COLO668 (cell line): ENCODE measurements at regions not wholly inside any gene's neighbourhood (a gene's known extent, or its start where the extent isn't known, plus 50 kb on each side); places are given as distances from the start of the nearest gene placed in this dataset.
A peak's percentile ranks its signal among the peaks of the same experiment; 100 is the strongest.

ENCODE experiments used
- DNase-seq: peaks from one replicate; lab custom pipeline; 2025; ENCODE audit not compliant: unreplicated experiment; lab: John Stamatoyannopoulos, UW

DNA sequence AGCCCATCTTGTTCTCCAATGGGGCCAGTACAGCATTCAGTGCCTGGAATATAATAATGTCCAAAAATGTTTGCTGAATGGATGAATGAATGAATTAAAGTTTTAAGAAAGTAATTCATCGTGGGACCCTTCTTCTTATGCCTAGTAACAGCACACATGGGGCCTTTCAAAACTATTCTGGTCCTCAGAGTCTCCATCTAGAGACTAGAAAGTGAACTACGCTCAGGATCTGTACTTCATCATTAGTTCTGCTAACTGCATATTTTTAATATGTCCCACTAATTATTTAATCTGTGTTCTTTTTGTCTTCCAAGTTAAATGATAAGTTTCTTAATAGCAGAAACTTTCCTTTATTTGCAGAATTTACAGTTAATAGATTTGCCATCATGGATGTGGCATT, 172.5 kb downstream of the SMAD2 start:
- DNase-seq = no peak

DNA sequence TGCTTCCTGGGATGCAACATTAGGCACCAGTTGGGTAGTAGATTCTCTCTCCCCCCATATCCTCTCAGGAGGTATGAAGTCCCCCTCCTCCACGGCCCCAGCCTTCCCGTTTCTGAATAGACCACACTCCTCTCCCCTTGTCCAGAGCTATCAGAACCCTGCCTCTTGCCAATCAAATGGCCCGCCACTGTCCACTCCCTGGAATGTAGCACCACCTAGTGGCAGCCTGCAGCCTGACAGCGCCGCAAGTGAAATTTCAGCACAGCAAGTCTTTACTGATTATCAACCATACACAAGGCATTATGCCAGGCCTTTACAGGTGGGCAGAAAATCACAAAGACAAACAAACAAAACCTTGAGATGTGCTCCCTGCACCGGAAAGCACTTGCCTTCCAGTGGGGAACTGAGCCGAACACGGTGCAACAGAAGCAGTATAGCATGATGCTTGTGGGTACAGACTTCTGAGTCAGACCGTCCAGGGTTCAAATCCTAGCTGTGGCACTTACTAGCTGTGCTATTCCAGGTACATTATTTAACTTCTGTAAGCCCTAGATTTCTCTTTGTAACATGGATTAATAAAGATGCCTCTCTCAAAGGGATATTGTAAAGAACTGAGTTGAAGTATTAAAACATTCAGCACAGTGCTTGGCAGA, 174.0 kb downstream of the SMAD2 start:
- DNase-seq = peak; percentile 54

DNA sequence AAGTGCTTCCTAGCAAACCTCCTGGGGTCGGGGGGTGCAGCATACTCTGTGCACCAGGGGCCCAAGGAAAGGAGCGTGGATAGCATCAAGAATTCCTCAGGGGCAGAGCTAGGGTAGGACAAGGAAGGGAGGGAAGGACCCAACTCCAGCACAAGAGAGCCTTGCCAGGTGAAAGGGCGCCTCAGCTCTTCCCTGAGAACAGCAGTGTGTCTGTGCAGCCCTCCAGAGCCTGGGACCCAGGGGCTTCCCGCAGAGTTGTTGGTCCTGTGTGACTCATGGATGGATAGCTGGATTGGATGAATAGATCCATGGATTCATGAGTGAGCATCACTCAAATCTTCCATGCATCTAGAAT, 175.4 kb downstream of the SMAD2 start:
- no peak for DNase-seq

DNA sequence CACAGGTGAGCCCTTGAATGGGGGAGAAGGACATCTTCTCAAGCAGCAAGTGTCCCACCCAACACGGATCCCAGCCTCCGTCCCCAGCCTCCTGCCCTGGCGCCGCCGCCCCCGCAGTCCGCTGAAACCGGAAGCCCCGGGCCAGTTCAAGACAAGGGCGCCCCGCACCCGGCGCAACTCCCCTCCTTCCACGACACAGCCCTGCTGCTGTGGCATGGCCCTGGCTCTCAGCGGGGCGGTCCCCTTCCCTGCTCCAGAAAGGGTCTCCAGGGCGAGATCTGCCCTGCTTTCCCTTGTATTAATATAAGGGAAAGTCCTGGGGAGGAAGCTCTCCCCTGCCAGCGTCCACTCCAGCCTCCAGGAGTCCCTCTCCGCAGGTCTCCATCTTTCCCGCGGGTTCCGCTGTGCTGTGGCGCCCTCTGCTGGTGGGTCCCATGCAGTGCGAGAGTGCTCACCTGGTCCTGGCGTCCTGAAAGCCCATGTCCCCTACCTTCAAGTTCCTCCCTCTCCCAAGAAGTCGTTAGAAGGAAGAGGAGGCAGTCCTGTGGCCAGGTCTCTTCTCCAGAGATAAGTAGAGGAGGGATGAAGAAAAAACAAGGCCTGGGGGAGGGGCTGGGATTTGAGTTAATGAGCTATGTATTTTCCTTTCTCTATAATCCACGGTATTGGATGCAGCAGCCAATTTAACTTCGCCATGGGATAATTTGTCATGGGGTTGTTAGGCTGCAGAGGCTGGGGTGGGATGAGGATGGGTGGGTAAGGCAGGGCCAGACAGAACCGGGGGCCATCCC, 176.0 kb downstream of the SMAD2 start:
- peak; percentile 46 for DNase-seq

DNA sequence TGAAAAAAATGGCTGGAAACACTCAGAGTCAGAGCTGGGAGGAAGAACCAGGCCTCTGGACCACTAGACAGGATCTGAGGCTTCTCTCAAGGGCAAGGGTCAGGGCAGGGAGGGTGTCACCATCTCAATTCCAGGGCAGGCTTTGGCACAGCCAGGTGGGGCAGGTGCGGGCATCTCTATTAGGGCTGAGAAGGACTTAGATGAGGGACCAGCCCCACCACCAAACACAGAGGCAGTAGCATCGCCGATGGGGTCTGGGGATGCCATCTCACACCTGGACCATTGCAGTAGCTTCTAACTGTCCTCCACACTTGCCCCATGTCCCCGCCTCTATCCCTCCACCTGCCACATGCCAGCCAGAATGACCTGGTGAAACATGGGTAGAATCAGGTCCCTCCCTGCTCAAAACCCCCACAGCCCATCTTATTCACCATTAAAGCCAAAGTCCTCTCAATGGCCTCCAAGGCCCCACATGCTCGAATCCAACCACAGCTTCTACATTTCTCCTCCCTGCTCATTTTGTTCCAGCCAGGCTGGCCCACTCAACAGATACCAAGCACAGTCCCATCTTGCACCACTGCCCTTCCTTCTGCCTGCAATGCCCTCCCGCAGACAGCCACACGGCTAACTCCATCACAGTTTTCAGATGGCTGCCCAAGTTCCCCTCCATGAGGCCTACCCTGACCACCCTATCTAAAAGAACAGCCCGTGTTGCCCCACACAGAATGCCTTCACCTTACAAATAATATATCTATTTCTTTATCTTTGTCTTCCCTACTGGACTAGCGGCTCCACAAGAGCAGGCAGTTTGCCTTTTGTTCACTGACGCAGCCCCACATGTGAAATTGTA, 177.4 kb downstream of the SMAD2 start:
- DNase-seq = no peak

DNA sequence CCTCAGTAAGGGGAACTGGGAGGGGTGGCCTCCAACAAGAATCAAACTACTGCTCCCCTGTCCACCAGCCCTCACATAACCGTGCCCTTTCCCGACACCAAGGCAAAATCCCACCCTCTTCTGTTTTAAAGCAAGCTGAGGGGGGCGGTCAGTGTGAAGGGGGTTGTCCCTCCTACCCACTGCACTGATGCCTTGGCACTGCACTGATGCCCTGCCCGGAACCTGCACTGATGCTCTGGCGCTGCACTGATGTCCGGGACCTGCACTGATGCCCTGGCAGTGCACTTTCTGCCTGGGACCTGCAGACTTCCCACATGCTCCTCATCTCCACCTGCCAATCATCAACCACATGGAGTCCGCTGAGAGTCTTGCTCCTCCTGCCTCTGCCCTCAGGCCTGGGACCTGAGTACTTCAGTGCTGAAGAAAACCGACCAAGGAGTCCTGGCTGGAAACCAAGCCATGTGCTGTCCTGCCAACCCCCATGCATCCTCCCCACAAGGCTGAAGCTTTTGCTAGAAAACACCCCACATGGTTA, 179.5 kb downstream of the SMAD2 start:
- no peak for DNase-seq

DNA sequence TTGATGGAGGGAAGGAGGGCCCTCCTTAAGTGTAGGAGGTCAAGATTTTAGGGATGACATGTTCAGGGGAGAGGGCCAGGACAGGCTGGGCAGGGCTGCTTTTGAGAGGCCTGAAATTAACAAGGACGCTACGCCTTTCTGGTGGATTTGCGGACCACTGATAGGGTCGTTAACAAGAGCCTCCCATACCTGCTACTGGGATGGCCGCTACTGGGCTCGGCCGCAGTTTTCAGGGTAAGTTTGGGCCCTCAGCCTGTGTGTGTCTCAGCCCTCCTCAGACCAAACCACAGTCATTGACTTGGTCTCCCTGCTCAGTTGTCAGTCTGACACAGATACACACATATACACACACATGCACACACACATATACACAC, 180.9 kb downstream of the SMAD2 start:
- no peak for DNase-seq

DNA sequence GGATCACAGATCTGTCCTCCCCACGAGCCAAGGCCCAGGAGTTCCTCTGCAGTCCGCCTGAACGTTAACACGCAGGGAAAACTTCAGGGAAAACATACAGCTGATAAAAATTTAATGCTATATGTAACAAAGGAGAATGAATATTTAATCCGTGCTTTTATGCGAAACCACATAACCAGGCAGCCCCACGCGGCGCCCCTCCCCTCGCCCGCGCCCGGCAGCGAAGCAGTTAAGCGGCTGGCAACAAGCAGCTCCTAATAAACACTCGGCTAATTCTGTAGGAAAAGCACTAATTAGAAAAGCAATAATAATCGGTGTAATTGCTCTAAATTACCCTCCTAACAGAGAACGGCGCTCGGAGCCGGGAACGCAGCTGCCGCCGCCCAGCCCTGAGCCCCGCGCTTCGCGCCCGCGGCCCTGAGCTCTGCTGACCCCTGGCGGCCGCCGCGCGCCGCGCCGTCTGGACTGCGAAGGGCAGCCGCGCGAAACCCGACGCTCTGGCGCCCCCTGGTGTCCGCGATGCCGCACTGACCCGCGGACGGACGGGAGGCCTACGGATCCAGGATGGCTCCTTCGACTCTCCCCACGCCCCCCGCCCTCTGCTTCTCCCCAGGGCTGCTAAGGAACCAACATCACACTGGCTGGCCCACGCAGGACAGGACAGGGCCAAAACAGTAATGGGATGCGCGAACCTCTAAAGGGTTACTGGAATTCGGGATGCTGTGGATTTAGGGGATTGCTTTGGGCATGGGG, 181.4 kb downstream of the SMAD2 start:
- peak; percentile 82 for DNase-seq

DNA sequence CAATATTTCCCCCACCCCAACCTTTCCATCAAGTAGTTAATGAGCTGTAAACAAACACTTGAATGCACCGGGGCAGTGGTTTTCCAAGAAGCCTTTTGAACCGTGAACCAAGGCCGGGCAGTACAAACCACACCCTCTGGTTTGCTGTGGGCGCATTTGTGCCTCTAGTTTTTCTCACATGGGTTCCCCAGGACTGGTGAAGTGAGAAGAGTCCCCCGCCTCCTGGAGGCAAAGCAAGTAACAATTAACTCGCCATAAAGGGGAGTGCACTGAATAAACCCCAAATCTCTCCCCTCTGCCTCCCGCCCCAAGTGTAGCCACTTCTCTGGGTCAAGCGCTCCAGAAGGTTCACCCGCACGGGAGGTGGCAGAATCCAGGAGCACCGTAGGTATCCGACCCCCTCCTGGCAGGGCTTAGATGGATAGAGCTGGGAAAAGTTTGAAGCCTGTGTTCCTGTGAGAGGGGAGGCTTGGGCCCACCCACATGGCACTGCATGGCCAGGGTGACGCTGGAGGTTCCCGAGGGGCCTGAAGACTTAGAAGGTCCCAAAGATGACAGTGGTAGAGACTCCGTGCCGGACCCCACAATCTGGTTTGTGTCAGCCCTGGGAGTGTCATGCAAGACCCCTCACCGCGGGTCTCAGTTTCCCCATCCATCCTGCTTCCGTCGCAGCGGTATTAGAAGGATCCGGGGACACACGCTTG, 182.2 kb downstream of the SMAD2 start:
- DNase-seq = no peak

DNA sequence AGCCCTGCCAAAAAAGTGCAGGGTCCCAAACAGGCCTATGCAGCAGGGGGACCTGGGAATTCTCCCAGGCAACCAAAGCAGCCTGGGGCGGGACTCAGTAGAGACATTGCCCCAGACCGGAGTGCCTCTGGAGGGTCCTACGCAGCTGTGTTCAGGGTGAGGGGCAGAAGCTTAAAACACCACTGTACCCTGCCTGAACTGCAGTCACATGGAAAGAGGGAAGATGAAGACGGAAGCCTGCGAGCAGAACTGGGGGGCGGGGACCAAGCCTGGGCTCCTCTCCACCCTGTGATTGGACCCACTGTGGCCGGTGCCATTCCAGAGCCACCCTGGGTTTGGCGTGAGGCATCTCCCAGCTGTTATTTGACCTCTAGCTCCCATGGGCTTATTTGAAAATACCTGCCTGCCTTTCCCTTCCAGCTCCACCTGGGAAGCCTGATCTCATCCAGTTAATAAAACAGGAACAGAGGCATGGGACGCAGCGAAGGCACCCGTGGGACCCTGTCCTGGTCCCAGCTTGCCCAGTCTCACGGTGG, 183.1 kb downstream of the SMAD2 start:
- no peak for DNase-seq

DNA sequence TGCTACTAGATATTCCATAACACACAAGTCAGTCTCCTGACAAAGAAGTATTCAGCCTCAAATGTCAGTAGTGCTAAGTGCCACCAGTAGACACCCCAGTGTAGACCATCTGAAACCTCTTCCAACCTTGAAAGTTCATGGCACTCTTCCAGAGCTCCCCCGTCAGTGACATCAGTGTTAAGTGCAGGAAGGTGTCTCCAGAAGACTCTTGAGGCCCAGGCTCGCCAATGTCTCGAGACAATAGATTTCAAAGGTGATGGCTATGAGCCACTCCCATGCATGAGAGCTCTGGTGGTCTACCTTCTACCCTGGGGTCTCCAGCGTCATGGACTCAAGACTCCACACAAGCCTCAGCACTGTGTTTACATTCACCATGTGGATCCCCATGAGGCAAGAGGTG, 183.8 kb downstream of the SMAD2 start:
- DNase-seq = no peak

DNA sequence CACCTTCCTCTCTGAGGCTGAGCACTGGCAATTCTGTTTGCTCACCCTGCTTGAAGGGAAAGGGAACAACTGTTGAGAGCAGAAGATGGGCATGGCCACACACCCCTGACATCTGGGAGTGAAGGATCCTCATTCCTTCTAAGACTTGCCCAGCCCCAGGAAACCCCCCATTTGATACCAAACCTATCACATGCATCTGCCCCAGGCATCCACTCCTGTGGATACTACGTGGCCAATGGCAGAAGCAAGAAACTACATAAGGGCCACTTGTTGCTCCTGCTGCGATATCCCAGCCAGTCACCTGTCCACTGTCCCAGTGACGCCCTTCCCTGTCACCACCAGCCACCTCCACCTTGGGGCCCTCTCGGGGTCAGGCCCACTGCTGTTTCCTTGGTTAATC, 185.2 kb downstream of the SMAD2 start:
- no peak for DNase-seq

DNA sequence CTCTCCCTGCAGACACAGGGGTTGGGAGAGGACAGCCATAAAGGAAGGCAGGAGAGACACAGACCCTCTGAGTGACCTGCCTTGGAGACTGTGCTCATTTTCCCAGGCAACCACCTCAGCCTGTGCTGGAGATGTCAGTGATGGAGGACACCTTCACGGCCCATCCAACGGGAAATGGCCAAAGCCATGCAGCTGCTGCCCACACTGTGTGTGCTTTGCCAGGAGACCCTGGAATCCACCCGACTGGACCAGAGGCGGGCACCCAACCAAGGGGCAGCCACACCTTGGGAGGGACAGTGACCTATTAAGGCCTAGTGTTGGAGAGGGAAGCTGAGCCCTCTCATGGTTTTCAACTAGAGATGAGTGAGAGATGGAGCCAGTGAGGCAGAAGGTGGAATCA, 192.5 kb downstream of the SMAD2 start:
- DNase-seq = no peak

DNA sequence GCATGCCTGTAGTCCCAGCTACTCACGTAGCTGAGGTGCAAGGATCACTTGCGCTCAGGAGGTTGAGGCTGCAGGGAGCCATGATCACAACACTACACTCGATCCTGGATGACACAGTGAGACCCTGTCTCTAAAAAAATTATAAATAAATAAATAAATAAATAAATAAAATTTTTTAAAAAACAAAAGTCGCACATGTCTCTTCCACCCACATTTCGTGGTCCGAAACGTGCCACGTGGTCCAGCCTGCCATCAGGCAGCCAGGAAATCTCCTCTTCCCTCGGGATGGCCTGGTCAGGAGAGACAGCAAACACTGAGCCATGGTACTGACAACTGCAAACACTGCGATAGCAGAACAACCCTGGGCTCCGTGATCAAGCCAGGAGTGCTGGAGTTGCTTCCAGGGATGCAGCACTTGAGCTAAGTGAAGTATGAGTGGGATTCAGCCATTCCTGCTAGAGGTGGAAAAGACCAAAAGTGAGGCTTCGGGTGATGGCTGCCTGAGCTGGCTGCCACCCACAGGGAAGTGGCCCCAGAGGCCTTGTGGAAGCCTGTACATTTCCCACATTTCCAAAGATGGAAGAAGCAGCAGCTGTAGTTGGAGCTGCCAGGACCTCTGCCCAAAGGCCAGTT, 193.1 kb downstream of the SMAD2 start:
- DNase-seq = no peak

DNA sequence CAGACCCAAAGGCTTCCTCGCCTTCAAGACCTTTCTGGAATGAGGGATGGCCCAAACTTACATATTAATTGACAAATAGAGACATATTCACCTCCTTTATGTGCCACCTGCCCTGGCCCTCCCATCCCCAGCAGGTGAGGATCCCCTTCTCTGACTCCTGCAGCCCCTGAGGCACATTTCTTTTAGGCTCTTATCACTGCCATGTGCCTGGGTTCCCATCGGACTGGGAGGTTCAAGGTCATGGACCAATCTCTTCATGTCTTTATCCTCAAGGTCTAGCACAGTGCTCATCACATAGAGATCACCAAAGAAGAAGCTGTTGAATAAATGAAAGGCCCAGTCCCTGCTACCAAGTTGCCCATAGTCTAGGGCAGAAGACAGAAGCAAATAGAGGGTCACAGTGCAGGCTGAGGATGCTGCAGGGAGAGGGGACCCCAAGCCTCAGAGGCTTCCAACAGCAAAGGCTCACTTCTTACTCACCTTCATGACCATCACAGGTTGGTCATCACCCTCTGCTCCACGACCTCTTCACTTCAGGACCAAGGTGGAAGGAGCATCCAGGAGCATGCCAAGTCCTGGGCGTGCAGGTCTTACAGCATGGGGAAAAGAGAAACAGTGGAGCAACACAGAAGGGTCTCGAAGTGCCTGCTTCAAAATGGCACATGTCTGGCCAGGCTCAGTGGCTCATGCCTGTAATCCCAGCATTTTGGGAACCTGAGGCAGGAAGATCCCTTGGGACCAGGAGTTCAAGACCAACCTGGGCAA, 193.9 kb downstream of the SMAD2 start:
- DNase-seq = no peak

DNA sequence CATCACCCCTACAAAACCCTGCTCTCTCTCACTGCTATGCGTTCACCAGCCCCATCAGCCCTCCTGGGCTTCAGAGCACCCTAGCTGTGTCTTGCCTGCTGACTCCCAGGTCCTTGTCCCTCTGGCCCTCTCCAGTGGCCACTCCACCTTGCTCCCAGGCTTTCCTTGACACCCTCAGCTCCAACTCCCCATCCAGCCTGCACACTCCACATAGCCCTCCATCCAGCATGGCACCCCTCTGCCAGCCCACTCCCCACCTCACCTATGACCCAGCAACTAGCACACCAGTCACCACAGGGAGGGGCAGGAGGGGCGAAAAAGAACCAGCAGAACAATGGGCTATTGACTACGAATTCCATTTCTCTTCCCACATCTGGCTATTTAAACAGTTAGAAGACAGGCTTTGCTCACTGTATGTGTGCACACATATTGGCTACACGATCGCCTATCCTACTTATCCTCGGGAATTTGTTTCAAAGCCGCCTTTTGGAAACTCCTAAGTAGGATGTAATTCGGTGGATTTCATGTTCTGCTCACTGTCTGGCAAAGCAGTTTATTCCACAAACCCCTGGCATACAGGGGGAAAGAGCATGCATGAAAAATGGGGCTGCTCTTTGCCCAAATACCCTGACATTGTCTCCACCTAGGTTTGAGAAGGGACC, 195.3 kb downstream of the SMAD2 start:
- DNase-seq = no peak

DNA sequence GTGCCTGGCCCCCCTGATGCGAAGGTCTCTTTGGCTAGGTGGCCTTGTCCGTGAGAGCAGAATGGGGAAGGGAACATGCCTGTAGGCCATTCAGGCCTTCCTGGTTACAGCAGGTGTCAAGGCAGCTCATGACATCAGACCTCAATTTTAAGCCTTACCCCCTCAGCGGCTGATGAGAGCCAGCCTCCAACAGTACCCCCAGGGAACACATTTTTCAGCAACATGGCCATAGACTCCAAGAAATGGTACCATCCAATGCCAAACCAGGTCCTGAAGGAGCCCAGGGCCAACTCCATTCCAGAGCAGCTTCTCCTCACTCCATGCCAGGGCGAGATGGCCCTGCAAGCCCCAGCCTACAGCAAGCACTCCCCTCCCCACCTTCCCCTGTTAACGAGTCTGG, 199.2 kb downstream of the SMAD2 start:
- no peak for DNase-seq

DNA sequence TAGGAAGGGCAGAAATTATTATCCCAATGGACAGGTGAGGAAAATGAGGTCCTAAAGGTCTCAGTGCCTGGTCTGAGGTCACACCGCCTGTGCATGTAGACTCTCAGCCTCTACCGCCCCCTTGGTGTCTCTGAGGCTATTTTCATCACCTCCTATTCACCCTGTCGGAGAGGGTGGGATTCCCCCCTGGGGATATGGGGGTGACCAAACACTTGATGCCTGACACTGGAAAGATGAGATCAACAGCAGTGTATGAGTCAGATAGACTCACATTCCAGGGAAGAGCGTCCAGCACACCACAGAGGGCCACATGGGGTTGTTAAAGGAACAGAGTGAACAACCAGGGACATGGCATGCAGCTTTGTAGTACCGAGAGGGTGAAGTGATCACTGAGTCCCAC, 199.7 kb downstream of the SMAD2 start:
- DNase-seq = no peak
